ENCODE measurements at regions not wholly inside any gene's neighbourhood (a gene's known extent, or its start where the extent isn't known, plus 50 kb on each side); places are given as distances from the start of the nearest gene placed in this dataset.
"Not testable (repeated sequence)": the region's sequence is repeated elsewhere in the genome, so short reads cannot be mapped to it uniquely, and the experiment has no call there.

- not testable (repeated sequence) for TF ChIP-seq POLR2A (IDR thresholded peaks at IDR 0.05; ENCODE audit: low read depth, low read length); TAF1 (IDR thresholded peaks at IDR 0.05; ENCODE audit: borderline replicate concordance, low read depth, low read length); POLR2AphosphoS5 (IDR thresholded peaks at IDR 0.05; ENCODE audit: low read depth, low read length)
Measured at GRCh38 chr2:97301771-97302170, 188.8 kb downstream of the ANKRD36 start.

Data from GM12892 (cell line).